Liver (tissue), 8 donors: ENCODE measurements at regions not wholly inside any gene's neighbourhood (a gene's known extent, or its start where the extent isn't known, plus 50 kb on each side); places are given as distances from the start of the nearest gene placed in this dataset.

Source experiments
- DNase-seq: peaks from one replicate; pipeline ENCODE4 v3.0.0-alpha.2; 2017; ENCODE audit warnings: low spot score
- H3K27ac ChIP-seq, 2 donors: one replicate each; pipeline ENCODE4 v1.7.0; 2013; ENCODE audit warnings: inconsistent platforms in 2 of 2, low read length in 2 of 2, control low read depth in 1 of 2, low read depth in 1 of 2, mild to moderate bottlenecking in 1 of 2
- H3K27me3 ChIP-seq, 4 donors: one replicate each; pipeline versions ENCODE4 v1.6.1 to v1.7.0; 2013; ENCODE audit warnings: low read length in 3 of 4, inconsistent platforms in 1 of 4, mild to moderate bottlenecking in 1 of 4, moderate library complexity in 1 of 4; ENCODE audit not compliant: control insufficient read depth in 4 of 4, insufficient read depth in 4 of 4
- H3K36me3 ChIP-seq, 4 donors: one replicate each; pipeline versions ENCODE4 v1.6.1 to v1.7.0; 2013; ENCODE audit warnings: low read length in 3 of 4, mild to moderate bottlenecking in 3 of 4, low read depth in 1 of 4, moderate library complexity in 1 of 4; ENCODE audit not compliant: control insufficient read depth in 4 of 4, insufficient read depth in 3 of 4
- H3K4me1 ChIP-seq, 4 donors: one replicate each; pipeline versions ENCODE4 v1.6.1 to v1.7.0; 2013; ENCODE audit warnings: low read length in 3 of 4, mild to moderate bottlenecking in 3 of 4, moderate library complexity in 1 of 4; ENCODE audit not compliant: control insufficient read depth in 4 of 4, insufficient read depth in 4 of 4
- H3K4me3 ChIP-seq, 3 donors: one replicate each; pipeline versions ENCODE4 v1.6.1 to v1.7.0; 2013; ENCODE audit warnings: low read length in 3 of 3, control low read depth in 1 of 3, low read depth in 1 of 3, mild to moderate bottlenecking in 1 of 3
- H3K9ac ChIP-seq, 2 donors: one replicate each; pipeline ENCODE4 v1.7.0; 2013; ENCODE audit warnings: low read length in 2 of 2, mild to moderate bottlenecking in 2 of 2, moderate library complexity in 2 of 2, control low read depth in 1 of 2, low read depth in 1 of 2
- H3K9me3 ChIP-seq, 4 donors: one replicate each; pipeline versions ENCODE4 v1.6.1 to v1.7.0; 2013; ENCODE audit warnings: low read length in 3 of 4; ENCODE audit not compliant: control insufficient read depth in 4 of 4
- ATF3 ChIP-seq: IDR thresholded peaks from 2 replicates; pipeline ENCODE4 v1.6.1; 2016; ENCODE audit warnings: antibody characterized with exemption
- CTCF ChIP-seq: fragments of 150-350 bp; IDR thresholded peaks from 2 replicates; pipeline ENCODE4 v1.5.1; 2017; ENCODE audit warnings: improper control_type of control experiment, low read depth, low read length; ENCODE audit not compliant: missing input control
- EGR1 ChIP-seq, 2 donors: IDR thresholded peaks; 2 replicates each; pipeline ENCODE4 v1.6.1; 2016 to 2018; ENCODE audit warnings: antibody characterized with exemption in 2 of 2, low read depth in 2 of 2
- FOXA1 ChIP-seq: IDR thresholded peaks from 2 replicates; pipeline ENCODE4 v1.6.1; 2016; ENCODE audit warnings: antibody characterized with exemption
- FOXA2 ChIP-seq: IDR thresholded peaks from 2 replicates; pipeline ENCODE4 v1.6.1; 2016; ENCODE audit warnings: antibody characterized with exemption
- GABPA ChIP-seq, 2 donors: IDR thresholded peaks in 1 of 2; conservative IDR thresholded peaks in 1 of 2; 2 replicates each; pipeline ENCODE4 v1.6.1; 2016; ENCODE audit warnings: antibody characterized with exemption in 2 of 2, mild to moderate bottlenecking in 1 of 2, moderate library complexity in 1 of 2
- HNF4A ChIP-seq, 2 donors: conservative IDR thresholded peaks; 2 replicates each; pipeline ENCODE4 v1.6.1; 2016; ENCODE audit warnings: antibody characterized with exemption in 2 of 2, mild to moderate bottlenecking in 2 of 2
- HNF4G ChIP-seq: IDR thresholded peaks from 2 replicates; pipeline ENCODE4 v1.6.1; 2016; ENCODE audit warnings: antibody characterized with exemption
- JUND ChIP-seq, 2 donors: IDR thresholded peaks; 2 replicates each; pipeline ENCODE4 v1.6.1; 2016; ENCODE audit warnings: antibody characterized with exemption in 2 of 2
- MAX ChIP-seq: IDR thresholded peaks from 2 replicates; pipeline ENCODE4 v1.6.1; 2016; ENCODE audit warnings: antibody characterized with exemption
- NR2F2 ChIP-seq: IDR thresholded peaks from 2 replicates; pipeline ENCODE4 v1.6.1; 2016; ENCODE audit warnings: antibody characterized with exemption
- RAD21 ChIP-seq, 2 donors: IDR thresholded peaks; 2 replicates each; pipeline ENCODE4 v1.6.1; 2016; ENCODE audit warnings: antibody characterized with exemption in 2 of 2, mild to moderate bottlenecking in 2 of 2
- REST ChIP-seq: IDR thresholded peaks from 2 replicates; pipeline ENCODE4 v1.6.1; 2016; ENCODE audit warnings: antibody characterized with exemption, mild to moderate bottlenecking
- RXRA ChIP-seq, 2 donors: IDR thresholded peaks; 2 replicates each; pipeline ENCODE4 v1.6.1; 2017 to 2018; ENCODE audit warnings: antibody characterized with exemption in 2 of 2, mild to moderate bottlenecking in 1 of 2
- SP1 ChIP-seq: IDR thresholded peaks from 2 replicates; pipeline ENCODE4 v1.6.1; 2018; ENCODE audit warnings: antibody characterized with exemption, mild to moderate bottlenecking
- TAF1 ChIP-seq: conservative IDR thresholded peaks from 2 replicates; pipeline ENCODE4 v1.6.1; 2016; ENCODE audit warnings: antibody characterized with exemption, mild to moderate bottlenecking
- YY1 ChIP-seq: IDR thresholded peaks from 2 replicates; pipeline ENCODE4 v1.6.1; 2016; ENCODE audit warnings: antibody characterized with exemption, mild to moderate bottlenecking
- ZBTB33 ChIP-seq: IDR thresholded peaks from 2 replicates; pipeline ENCODE4 v1.6.1; 2016; ENCODE audit warnings: antibody characterized with exemption
- WGBS: extraction: QIAGEN DNeasy Blood & Tissue Kit; methylation state at CpG from one replicate; pipeline ENCODE4 v1.1.7; 2013; 5-methylcytosine and 5-hydroxymethylcytosine counted together
- donor health status: healthy.
- donor health status: healthy.
- donor health status: healthy.
- donor health status: healthy.
- donor health status: healthy.

- no peak for TF ChIP-seq CTCF
- no peak for TF ChIP-seq NR2F2
- no peak for TF ChIP-seq YY1
- TF ChIP-seq HNF4A (conservative IDR thresholded peaks at IDR 0.05), result no peak
Measured at GRCh38 chr7:34449765-34450164, 208.3 kb upstream of the NPSR1 start (continued).

GRCh38 chr7:34451183-34451582, 206.8 kb upstream of the NPSR1 start:
- no peaks in the 10 kb centered on the region for H3K4me1 ChIP-seq
- no peaks in the 10 kb centered on the region for H3K27me3 ChIP-seq
- no peak for DNase-seq
- WGBS, result 97% methylated on average over 1 of the region's 1 CpG
- H3K9ac ChIP-seq, result no peak overlapping the region
- no peaks in the 10 kb centered on the region for H3K36me3 ChIP-seq
- no peak overlapping the region for H3K27ac ChIP-seq
- no peaks in the 10 kb centered on the region for H3K9me3 ChIP-seq
- no peak overlapping the region for H3K4me3 ChIP-seq
- TF ChIP-seq EGR1 (IDR thresholded peaks at IDR 0.05; ENCODE audit: low read depth in 2 of 2) (no peak), CTCF (no peak), RXRA (IDR thresholded peaks at IDR 0.05) (no peak), REST (no peak), RAD21 (IDR thresholded peaks at IDR 0.05) (no peak), FOXA1 (no peak), NR2F2 (no peak), SP1 (no peak), HNF4A (conservative IDR thresholded peaks at IDR 0.05) (no peak), HNF4G (no peak), JUND (IDR thresholded peaks at IDR 0.05) (no peak), ATF3 (no peak), MAX (no peak), FOXA2 (no peak), ZBTB33 (no peak), TAF1 (no peak), GABPA (IDR thresholded peaks at IDR 0.05 in 1 of 2, conservative IDR thresholded peaks at IDR 0.05 in 1 of 2) (no peak)
